MCF 10A (cell line): ENCODE measurements at regions not wholly inside any gene's neighbourhood (a gene's known extent, or its start where the extent isn't known, plus 50 kb on each side); places are given as distances from the start of the nearest gene placed in this dataset.

Source experiments
- BruUV-seq: library from RNA; stranded (reverse); fragments of 400-500 nt; replicated peaks from 2 replicates; lab custom pipeline; 2021; lab: Mats Ljungman, UMichigan
- CTCF ChIA-PET: fragments of 300-600 bp; sonication (Branson Sonifier 250); formaldehyde crosslinking; extraction: SDS; loops from one replicate; lab custom pipeline; 2021; ENCODE audit warnings: antibody characterized with exemption, inconsistent platforms; lab: Yijun Ruan, JAX
- POLR2A ChIA-PET: fragments of 300-600, 350-650 bp; sonication (Branson Sonifier 250); formaldehyde crosslinking; extraction: SDS; loops from one replicate; lab custom pipeline; 2020; ENCODE audit warnings: antibody characterized with exemption, inconsistent platforms; lab: Yijun Ruan, JAX
- DNase-seq: peaks from one replicate; pipeline ENCODE4 v3.0.0-alpha.2; 2018; ENCODE audit not compliant: unreplicated experiment
- H3K27ac Mint-ChIP-seq: one replicate; pipeline ENCODE4 v1.8.0; 2022; ENCODE audit warnings: mild to moderate bottlenecking, low read depth, mixed read lengths; ENCODE audit not compliant: unreplicated experiment
- H3K27me3 Mint-ChIP-seq: one replicate; pipeline ENCODE4 v1.8.0; 2022; ENCODE audit warnings: mixed read lengths; ENCODE audit not compliant: insufficient read depth, unreplicated experiment
- H3K36me3 Mint-ChIP-seq: one replicate; pipeline ENCODE4 v1.8.0; 2022; ENCODE audit warnings: mild to moderate bottlenecking, moderate library complexity, mixed read lengths; ENCODE audit not compliant: insufficient read depth, unreplicated experiment
- H3K4me1 Mint-ChIP-seq: one replicate; pipeline ENCODE4 v1.8.0; 2022; ENCODE audit warnings: mixed read lengths; ENCODE audit not compliant: insufficient read depth, unreplicated experiment
- H3K4me3 Mint-ChIP-seq: one replicate; pipeline ENCODE4 v1.8.0; 2022; ENCODE audit warnings: mild to moderate bottlenecking, moderate library complexity, mixed read lengths; ENCODE audit not compliant: unreplicated experiment
- H3K9me3 Mint-ChIP-seq: one replicate; pipeline ENCODE4 v1.8.0; 2022; ENCODE audit warnings: mixed read lengths; ENCODE audit not compliant: unreplicated experiment
- CTCF ChIP-seq: fragments of 200-600 bp; IDR thresholded peaks from one replicate; pipeline ENCODE4 v1.8.0; 2022; ENCODE audit warnings: antibody characterized with exemption, mild to moderate bottlenecking; ENCODE audit not compliant: unreplicated experiment
- intact Hi-C: fragments of 100-400 bp; cut with micrococcal nuclease; formaldehyde crosslinking; loops from 2 replicates; pipeline ENCODE4 v1.14.1; 2022

- intact Hi-C loops = no loop called here
- peaks cover 21% of the 10 kb centered on the region for H3K4me1 Mint-ChIP-seq
- no peak for TF ChIP-seq CTCF
Measured at GRCh38 chr2:215618145-215618544, 182.3 kb upstream of the FN1 start.

GRCh38 chr2:215617060-215617824 is 181.4 kb upstream of the FN1 start:
- Mint-ChIP-seq H3K4me3 (no peak overlapping the region), H3K36me3 (no peaks in the 10 kb centered on the region), H3K9me3 (no peaks in the 10 kb centered on the region), H3K27ac (no peak overlapping the region), H3K27me3 (no peaks in the 10 kb centered on the region), H3K4me1 (peaks cover 28% of the 10 kb centered on the region)
- intact Hi-C loops = no loop called here
- POLR2A ChIA-PET = no interaction called here
- CTCF ChIA-PET = no interaction called here
- no TSS peak for BruUV-seq
- DNase-seq = no peak
- no peak for TF ChIP-seq CTCF

More at GRCh38 chr2:215618145-215618544, 182.3 kb upstream of the FN1 start:
- CTCF ChIA-PET = no interaction called here
- POLR2A ChIA-PET = no interaction called here
- Mint-ChIP-seq H3K9me3 (no peaks in the 10 kb centered on the region), H3K27me3 (no peaks in the 10 kb centered on the region), H3K27ac (no peak overlapping the region), H3K4me3 (no peak overlapping the region), H3K36me3 (no peaks in the 10 kb centered on the region)
- no TSS peak for BruUV-seq
- no peak for DNase-seq

GRCh38 chr2:215615803-215616174 is 179.9 kb upstream of the FN1 start:
- no peaks in the 10 kb centered on the region for H3K9me3 Mint-ChIP-seq
- no peak overlapping the region for H3K27ac Mint-ChIP-seq
- no peak for TF ChIP-seq CTCF
- ChIA-PET CTCF (no interaction called here), POLR2A (no interaction called here)
- intact Hi-C loops = no loop called here
- no peak overlapping the region for H3K4me3 Mint-ChIP-seq
- DNase-seq = no peak
- H3K4me1 Mint-ChIP-seq = peaks cover 28% of the 10 kb centered on the region
- no peaks in the 10 kb centered on the region for H3K27me3 Mint-ChIP-seq
- no TSS peak for BruUV-seq
- H3K36me3 Mint-ChIP-seq = no peaks in the 10 kb centered on the region

- Mint-ChIP-seq H3K4me3 (no peak overlapping the region), H3K36me3 (no peaks in the 10 kb centered on the region), H3K4me1 (peaks cover 28% of the 10 kb centered on the region), H3K9me3 (no peaks in the 10 kb centered on the region), H3K27me3 (no peaks in the 10 kb centered on the region), H3K27ac (no peak overlapping the region)
- intact Hi-C loops = no loop called here
- ChIA-PET POLR2A (no interaction called here), CTCF (no interaction called here)
- no peak for TF ChIP-seq CTCF
- no TSS peak for BruUV-seq
- DNase-seq = no peak
Measured at GRCh38 chr2:215615067-215615802, 179.4 kb upstream of the FN1 start.
